NAMALWA (cell line): ENCODE measurements at regions not wholly inside any gene's neighbourhood (a gene's known extent, or its start where the extent isn't known, plus 50 kb on each side); places are given as distances from the start of the nearest gene placed in this dataset.
"Not testable (repeated sequence)": the region's sequence is repeated elsewhere in the genome, so short reads cannot be mapped to it uniquely, and the experiment has no call there.

ENCODE experiments used
- DNase-seq: peaks from one replicate; pipeline ENCODE4 v3.0.0-alpha.2; 2015; ENCODE audit warnings: low spot score

GRCh38 chr16:63512910-63513309, 1476.7 kb upstream of the CDH8 start:
- DNase-seq: no peak

- no peak for DNase-seq
Observed at GRCh38 chr16:63497408-63497807, 1461.2 kb upstream of the CDH8 start.

- DNase-seq: no peak
Observed at GRCh38 chr16:63496282-63496681, 1460.0 kb upstream of the CDH8 start.

- DNase-seq: no peak
Observed at GRCh38 chr16:63488955-63489354, 1452.7 kb upstream of the CDH8 start.

- no peak for DNase-seq
Observed at GRCh38 chr16:63481060-63481459, 1444.8 kb upstream of the CDH8 start.

- DNase-seq: no peak
Observed at GRCh38 chr16:63473725-63474124, 1437.5 kb upstream of the CDH8 start.

- DNase-seq: no peak
Observed at GRCh38 chr16:63467513-63467912, 1431.3 kb upstream of the CDH8 start.

- no peak for DNase-seq
Observed at GRCh38 chr16:63462316-63462715, 1426.1 kb upstream of the CDH8 start.

- peak; percentile 58 for DNase-seq
Observed at GRCh38 chr16:63461248-63461841, 1425.1 kb upstream of the CDH8 start.

GRCh38 chr16:63458846-63459245, 1422.6 kb upstream of the CDH8 start:
- DNase-seq: no peak

- no peak for DNase-seq
Observed at GRCh38 chr16:63457869-63458268, 1421.6 kb upstream of the CDH8 start.

- no peak for DNase-seq
Observed at GRCh38 chr16:63453261-63453660, 1417.0 kb upstream of the CDH8 start.

- DNase-seq: no peak
Observed at GRCh38 chr16:63447121-63447520, 1410.9 kb upstream of the CDH8 start.

- DNase-seq: no peak
Observed at GRCh38 chr16:63442246-63442645, 1406.0 kb upstream of the CDH8 start.

- peak; percentile 6 for DNase-seq
Observed at GRCh38 chr16:63426275-63426870, 1390.1 kb upstream of the CDH8 start.

- no peak for DNase-seq
Observed at GRCh38 chr16:63422715-63423114, 1386.5 kb upstream of the CDH8 start.

- no peak for DNase-seq
Observed at GRCh38 chr16:63416712-63417111, 1380.5 kb upstream of the CDH8 start.

GRCh38 chr16:63415014-63415413, 1378.8 kb upstream of the CDH8 start:
- no peak for DNase-seq

GRCh38 chr16:63410594-63410993, 1374.4 kb upstream of the CDH8 start:
- DNase-seq: no peak

GRCh38 chr16:63403792-63404191, 1367.6 kb upstream of the CDH8 start:
- DNase-seq: no peak

- not testable (repeated sequence) for DNase-seq
Observed at GRCh38 chr16:63388277-63388676, 1352.0 kb upstream of the CDH8 start.

GRCh38 chr16:63385714-63386432, 1349.6 kb upstream of the CDH8 start:
- no peak for DNase-seq

GRCh38 chr16:63373744-63374143, 1337.5 kb upstream of the CDH8 start:
- DNase-seq: no peak

- no peak for DNase-seq
Observed at GRCh38 chr16:63372815-63373214, 1336.6 kb upstream of the CDH8 start.
